Endodermal cell (in vitro differentiated cells): ENCODE measurements at regions not wholly inside any gene's neighbourhood (a gene's known extent, or its start where the extent isn't known, plus 50 kb on each side); places are given as distances from the start of the nearest gene placed in this dataset.

Experiments
- DNase-seq: peaks from one replicate; pipeline ENCODE4 v3.0.0-alpha.2; 2017
- H3K27ac ChIP-seq: 2 replicates; pipeline ENCODE4 v1.5.1; 2013; ENCODE audit warnings: mild to moderate bottlenecking, low read depth, low read length, moderate library complexity
- H3K27me3 ChIP-seq: 2 replicates; pipeline ENCODE4 v1.6.1; 2013; ENCODE audit warnings: mild to moderate bottlenecking, low read length, moderate library complexity; ENCODE audit not compliant: insufficient read depth, control insufficient read depth, poor library complexity, severe bottlenecking
- H3K36me3 ChIP-seq: 2 replicates; pipeline ENCODE4 v1.7.0; 2013; ENCODE audit warnings: mild to moderate bottlenecking, low read length, moderate library complexity; ENCODE audit not compliant: control insufficient read depth, insufficient read depth
- H3K4me1 ChIP-seq: one replicate; pipeline ENCODE4 v1.7.0; 2013; ENCODE audit warnings: low read length; ENCODE audit not compliant: control insufficient read depth, insufficient read depth
- H3K4me3 ChIP-seq: 2 replicates; pipeline ENCODE4 v1.5.1; 2013; ENCODE audit warnings: mild to moderate bottlenecking, low read length, moderate library complexity
- H3K9ac ChIP-seq: 2 replicates; pipeline ENCODE4 v1.6.1; 2013; ENCODE audit warnings: mild to moderate bottlenecking, low read length, moderate library complexity; ENCODE audit not compliant: poor library complexity, severe bottlenecking; ENCODE audit errors: extremely low read depth
- H3K9me3 ChIP-seq: 2 replicates; pipeline ENCODE4 v1.6.1; 2013; ENCODE audit warnings: mild to moderate bottlenecking, low read length, moderate library complexity; ENCODE audit not compliant: control insufficient read depth
- H3K27ac Mint-ChIP-seq: 2 replicates; pipeline ENCODE4 v1.8.0; 2020; ENCODE audit warnings: mixed read lengths
- H3K27me3 Mint-ChIP-seq: 2 replicates; pipeline ENCODE4 v1.8.0; 2021; ENCODE audit warnings: mild to moderate bottlenecking, mixed read lengths; ENCODE audit not compliant: insufficient read depth
- H3K36me3 Mint-ChIP-seq: 2 replicates; pipeline ENCODE4 v1.8.0; 2020; ENCODE audit warnings: low read depth, mixed read lengths
- H3K4me1 Mint-ChIP-seq: 2 replicates; pipeline ENCODE4 v1.8.0; 2020; ENCODE audit warnings: mixed read lengths
- H3K4me3 Mint-ChIP-seq: 2 replicates; pipeline ENCODE4 v1.8.0; 2020; ENCODE audit warnings: mild to moderate bottlenecking, moderate library complexity, mixed read lengths
- H3K9me3 Mint-ChIP-seq: 2 replicates; pipeline ENCODE4 v1.8.0; 2020; ENCODE audit warnings: mild to moderate bottlenecking, mixed read lengths
- WGBS, 2 experiments: methylation state at CpG; one replicate each; pipeline versions ENCODE4 v1.1.5 to v1.1.7; 2013; ENCODE audit warnings: missing lambda C conversion rate in 2 of 2, mixed read lengths in 1 of 2; ENCODE audit not compliant: insufficient coverage in 1 of 2, insufficient read length in 1 of 2; 5-methylcytosine and 5-hydroxymethylcytosine counted together
- TF ChIP-seq, protein P1 (sequence below): fragments of 200-600 bp; sonication (generic); conservative IDR thresholded peaks from 2 replicates; pipeline ENCODE4 v1.5.0; 2021; ENCODE audit warnings: antibody characterized with exemption, mild to moderate bottlenecking

DNA sequence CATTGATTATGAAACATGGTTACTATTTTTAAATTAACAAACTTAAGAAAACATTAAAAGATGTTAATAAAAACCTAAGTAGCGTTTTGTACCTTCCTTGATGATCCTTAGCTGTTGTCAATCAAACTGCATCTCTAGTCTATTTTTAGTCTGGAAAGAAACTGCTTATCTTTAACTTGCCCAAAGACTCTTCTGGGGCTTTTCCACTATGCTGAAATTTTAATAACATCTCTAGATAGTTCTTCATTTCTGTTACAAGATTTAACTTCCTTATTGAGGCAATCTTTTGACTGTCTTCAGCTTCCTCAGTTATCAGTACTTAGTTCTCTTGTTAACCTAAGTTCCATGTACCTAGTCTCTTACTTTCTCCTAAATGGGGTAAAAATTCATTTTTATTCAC lies 135.9 kb upstream of the HMCN1 start:
- 91 to 92% methylated on average over 1 of the region's 1 CpG for WGBS, 2 experiments
- Mint-ChIP-seq H3K27ac (no peak overlapping the region), H3K4me3 (no peak overlapping the region), H3K9me3 (no peaks in the 10 kb centered on the region), H3K27me3 (no peaks in the 10 kb centered on the region), H3K36me3 (no peaks in the 10 kb centered on the region), H3K4me1 (peaks cover 17% of the 10 kb centered on the region)
- H3K4me1 ChIP-seq: no peaks in the 10 kb centered on the region
- no peak overlapping the region for H3K27ac ChIP-seq
- H3K27me3 ChIP-seq: no peaks in the 10 kb centered on the region
- H3K9ac ChIP-seq: no peak overlapping the region
- no peaks in the 10 kb centered on the region for H3K36me3 ChIP-seq
- TF ChIP-seq, protein P1, sequence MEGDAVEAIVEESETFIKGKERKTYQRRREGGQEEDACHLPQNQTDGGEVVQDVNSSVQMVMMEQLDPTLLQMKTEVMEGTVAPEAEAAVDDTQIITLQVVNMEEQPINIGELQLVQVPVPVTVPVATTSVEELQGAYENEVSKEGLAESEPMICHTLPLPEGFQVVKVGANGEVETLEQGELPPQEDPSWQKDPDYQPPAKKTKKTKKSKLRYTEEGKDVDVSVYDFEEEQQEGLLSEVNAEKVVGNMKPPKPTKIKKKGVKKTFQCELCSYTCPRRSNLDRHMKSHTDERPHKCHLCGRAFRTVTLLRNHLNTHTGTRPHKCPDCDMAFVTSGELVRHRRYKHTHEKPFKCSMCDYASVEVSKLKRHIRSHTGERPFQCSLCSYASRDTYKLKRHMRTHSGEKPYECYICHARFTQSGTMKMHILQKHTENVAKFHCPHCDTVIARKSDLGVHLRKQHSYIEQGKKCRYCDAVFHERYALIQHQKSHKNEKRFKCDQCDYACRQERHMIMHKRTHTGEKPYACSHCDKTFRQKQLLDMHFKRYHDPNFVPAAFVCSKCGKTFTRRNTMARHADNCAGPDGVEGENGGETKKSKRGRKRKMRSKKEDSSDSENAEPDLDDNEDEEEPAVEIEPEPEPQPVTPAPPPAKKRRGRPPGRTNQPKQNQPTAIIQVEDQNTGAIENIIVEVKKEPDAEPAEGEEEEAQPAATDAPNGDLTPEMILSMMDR: no peak
- H3K4me3 ChIP-seq: no peak overlapping the region
- no peaks in the 10 kb centered on the region for H3K9me3 ChIP-seq
- no peak for DNase-seq

GRCh38 chr1:185595835-185596667 lies 138.1 kb upstream of the HMCN1 start:
- no peaks in the 10 kb centered on the region for H3K27me3 Mint-ChIP-seq
- 66 to 100% methylated on average over 1 to 3 of the region's 3 CpGs for WGBS, 2 experiments
- DNase-seq: peak; percentile 87
- Histone ChIP-seq H3K27ac (no peak overlapping the region), H3K4me1 (no peaks in the 10 kb centered on the region), H3K36me3 (no peaks in the 10 kb centered on the region), H3K27me3 (no peaks in the 10 kb centered on the region), H3K4me3 (no peak overlapping the region), H3K9ac (no peak overlapping the region), H3K9me3 (no peaks in the 10 kb centered on the region)
- H3K27ac Mint-ChIP-seq: no peak overlapping the region
- peaks cover 21% of the 10 kb centered on the region for H3K4me1 Mint-ChIP-seq
- H3K36me3 Mint-ChIP-seq: no peaks in the 10 kb centered on the region
- H3K9me3 Mint-ChIP-seq: peaks cover 4% of the 10 kb centered on the region
- TF ChIP-seq, protein P1: peak; percentile 87
- H3K4me3 Mint-ChIP-seq: no peak overlapping the region

GRCh38 chr1:185594786-185595410 lies 139.3 kb upstream of the HMCN1 start:
- 93 to 100% methylated on average over 3 of the region's 3 CpGs for WGBS, 2 experiments
- no peak for DNase-seq
- Histone ChIP-seq H3K4me1 (no peaks in the 10 kb centered on the region), H3K4me3 (no peak overlapping the region), H3K9me3 (no peaks in the 10 kb centered on the region), H3K9ac (no peak overlapping the region), H3K27me3 (no peaks in the 10 kb centered on the region), H3K36me3 (no peaks in the 10 kb centered on the region), H3K27ac (no peak overlapping the region)
- TF ChIP-seq, protein P1: no peak
- Mint-ChIP-seq H3K9me3 (peaks cover 11% of the 10 kb centered on the region), H3K4me1 (peaks cover 21% of the 10 kb centered on the region), H3K27me3 (peaks cover 4% of the 10 kb centered on the region), H3K27ac (no peak overlapping the region), H3K36me3 (no peaks in the 10 kb centered on the region), H3K4me3 (no peak overlapping the region)
